Testis (tissue), 2 donors: ENCODE measurements at regions not wholly inside any gene's neighbourhood (a gene's known extent, or its start where the extent isn't known, plus 50 kb on each side); places are given as distances from the start of the nearest gene placed in this dataset.

Source experiments
- CTCF ChIP-seq, 3 experiments: fragments of 450-650 bp in 2 of 3; fragments of 200-600 bp in 1 of 3; sonication (generic) in 1 of 3; IDR thresholded peaks; one replicate each; pipeline ENCODE4 v1.5.1; 2016 to 2019; ENCODE audit warnings: antibody characterized with exemption in 3 of 3, mild to moderate bottlenecking in 2 of 3, moderate library complexity in 1 of 3
- POLR2A ChIP-seq: fragments of 450-650 bp; IDR thresholded peaks from one replicate; pipeline ENCODE4 v1.6.1; 2017; ENCODE audit warnings: antibody characterized with exemption, mild to moderate bottlenecking, moderate library complexity

GRCh38 chr13:20285530-20285929, 53.4 kb upstream of the GJB6 start:
- TF ChIP-seq CTCF (IDR thresholded peaks at IDR 0.05) (no peak), POLR2A (no peak)
